ENCODE measurements at regions not wholly inside any gene's neighbourhood (a gene's known extent, or its start where the extent isn't known, plus 50 kb on each side); places are given as distances from the start of the nearest gene placed in this dataset.
"Not testable (repeated sequence)": the region's sequence is repeated elsewhere in the genome, so short reads cannot be mapped to it uniquely, and the experiment has no call there.

GRCh38 chr4:38413524-38414341, 250.3 kb upstream of the KLF3 start:
- no peak for DNase-seq (ENCODE audit: low spot score)
- Histone ChIP-seq H3K4me3 (no peak overlapping the region), H3K27ac (no peak overlapping the region)
- TF ChIP-seq, protein P1, sequence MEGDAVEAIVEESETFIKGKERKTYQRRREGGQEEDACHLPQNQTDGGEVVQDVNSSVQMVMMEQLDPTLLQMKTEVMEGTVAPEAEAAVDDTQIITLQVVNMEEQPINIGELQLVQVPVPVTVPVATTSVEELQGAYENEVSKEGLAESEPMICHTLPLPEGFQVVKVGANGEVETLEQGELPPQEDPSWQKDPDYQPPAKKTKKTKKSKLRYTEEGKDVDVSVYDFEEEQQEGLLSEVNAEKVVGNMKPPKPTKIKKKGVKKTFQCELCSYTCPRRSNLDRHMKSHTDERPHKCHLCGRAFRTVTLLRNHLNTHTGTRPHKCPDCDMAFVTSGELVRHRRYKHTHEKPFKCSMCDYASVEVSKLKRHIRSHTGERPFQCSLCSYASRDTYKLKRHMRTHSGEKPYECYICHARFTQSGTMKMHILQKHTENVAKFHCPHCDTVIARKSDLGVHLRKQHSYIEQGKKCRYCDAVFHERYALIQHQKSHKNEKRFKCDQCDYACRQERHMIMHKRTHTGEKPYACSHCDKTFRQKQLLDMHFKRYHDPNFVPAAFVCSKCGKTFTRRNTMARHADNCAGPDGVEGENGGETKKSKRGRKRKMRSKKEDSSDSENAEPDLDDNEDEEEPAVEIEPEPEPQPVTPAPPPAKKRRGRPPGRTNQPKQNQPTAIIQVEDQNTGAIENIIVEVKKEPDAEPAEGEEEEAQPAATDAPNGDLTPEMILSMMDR (IDR thresholded peaks at IDR 0.05): no peak

DNA sequence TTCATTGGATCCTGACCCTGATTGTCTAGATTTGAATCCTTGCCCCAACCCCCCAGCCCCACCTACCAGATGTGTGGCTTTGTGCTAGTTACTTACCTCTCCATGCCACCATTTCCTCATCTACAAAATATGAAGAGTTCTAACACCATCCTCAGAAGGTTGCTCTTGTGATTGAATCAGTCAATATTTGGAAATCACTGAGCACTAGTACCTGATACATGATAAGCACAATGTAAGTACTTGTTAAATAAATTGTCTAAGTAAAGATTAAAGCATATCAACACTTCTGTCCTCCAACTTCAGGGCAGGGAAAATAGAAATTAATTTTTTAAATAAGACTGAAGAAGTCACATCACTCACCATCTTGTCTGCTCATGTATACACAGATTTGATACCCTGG, 249.6 kb upstream of the KLF3 start:
- TF ChIP-seq, protein P1 (IDR thresholded peaks at IDR 0.05): no peak
- no peak for DNase-seq (ENCODE audit: low spot score)
- no peak overlapping the region for H3K27ac ChIP-seq
- H3K4me3 ChIP-seq: no peak overlapping the region

GRCh38 chr4:38415682-38416081, 248.3 kb upstream of the KLF3 start:
- DNase-seq (ENCODE audit: low spot score): no peak
- TF ChIP-seq, protein P1 (IDR thresholded peaks at IDR 0.05): no peak
- Histone ChIP-seq H3K4me3 (no peak overlapping the region), H3K27ac (no peak overlapping the region)

DNA sequence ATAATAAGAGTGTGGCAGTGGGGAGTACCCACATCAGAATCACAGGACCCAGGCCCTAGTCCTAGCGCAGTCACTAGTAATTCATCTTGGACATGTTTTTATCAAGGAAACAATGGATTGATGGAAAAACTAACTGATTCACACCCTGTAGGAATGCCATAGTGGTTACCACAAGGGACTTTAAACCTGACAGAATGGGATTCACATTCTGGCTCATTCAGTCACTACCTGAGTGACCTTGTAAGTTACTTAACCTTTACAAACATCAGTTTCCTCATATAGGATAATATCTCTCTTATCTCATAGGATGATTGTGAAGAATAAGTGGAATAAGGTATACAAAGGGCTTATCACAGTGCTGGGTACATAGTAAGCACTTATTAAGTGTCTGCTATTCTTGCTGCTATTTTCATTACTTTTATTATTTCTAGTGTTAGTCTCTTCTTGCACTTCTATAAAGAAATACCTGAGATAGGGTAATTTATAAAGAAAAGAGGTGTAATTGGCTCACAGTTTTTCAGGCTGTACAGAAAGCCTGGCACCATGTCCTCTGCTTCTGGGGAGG, 247.5 kb upstream of the KLF3 start:
- Histone ChIP-seq H3K4me3 (no peak overlapping the region), H3K27ac (no peak overlapping the region)
- no peak for DNase-seq (ENCODE audit: low spot score)
- TF ChIP-seq, protein P1 (IDR thresholded peaks at IDR 0.05): no peak

DNA sequence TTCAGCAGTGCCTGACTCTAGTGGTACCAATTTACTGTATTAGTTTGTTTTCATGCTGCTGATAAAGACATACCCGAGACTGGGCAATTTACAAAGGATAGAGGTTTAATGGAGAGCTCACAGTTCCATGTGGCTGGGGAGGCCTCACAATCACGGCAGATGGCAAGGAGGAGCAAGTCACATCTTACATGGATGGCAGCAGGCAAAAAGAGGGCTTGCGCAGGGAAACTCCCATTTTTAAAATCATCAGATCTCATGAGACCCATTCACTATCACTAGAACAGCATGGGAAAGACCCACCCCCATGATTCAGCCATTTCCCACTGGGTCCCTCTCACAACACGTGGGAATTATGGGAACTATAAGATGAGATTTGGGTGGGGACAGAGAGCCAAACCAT, 243.7 kb upstream of the KLF3 start:
- not testable (repeated sequence) for DNase-seq (ENCODE audit: low spot score); H3K4me3 ChIP-seq; H3K27ac ChIP-seq

DNA sequence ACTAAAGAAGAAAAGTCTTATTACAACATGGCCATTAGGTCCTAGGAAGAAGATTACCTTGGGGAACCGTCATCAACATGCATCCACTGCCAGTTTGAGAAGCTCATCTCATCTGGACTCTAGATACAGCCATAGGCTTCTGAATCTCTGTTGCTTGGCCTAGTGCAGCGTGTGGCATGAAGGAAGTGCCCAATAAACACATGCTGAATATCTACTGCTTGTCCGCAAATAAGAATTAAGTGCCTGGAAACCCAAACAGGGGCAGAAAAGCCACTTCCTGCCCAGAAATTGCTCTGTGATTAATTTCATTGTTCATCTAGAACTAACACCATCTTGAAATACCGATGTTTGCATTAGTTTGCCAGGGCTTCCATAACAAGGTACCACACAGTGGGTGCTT, 241.1 kb upstream of the KLF3 start:
- TF ChIP-seq, protein P1 (IDR thresholded peaks at IDR 0.05): no peak
- H3K27ac ChIP-seq: no peak overlapping the region
- H3K4me3 ChIP-seq: no peak overlapping the region
- no peak for DNase-seq (ENCODE audit: low spot score)

GRCh38 chr4:38424151-38424871, 239.7 kb upstream of the KLF3 start:
- no peak for DNase-seq (ENCODE audit: low spot score)
- Histone ChIP-seq H3K4me3 (no peak overlapping the region), H3K27ac (no peak overlapping the region)
- TF ChIP-seq, protein P1 (IDR thresholded peaks at IDR 0.05): no peak

Measured in coronary artery (tissue), 2 donors.